H9 (cell line): ENCODE measurements at regions not wholly inside any gene's neighbourhood (a gene's known extent, or its start where the extent isn't known, plus 50 kb on each side); places are given as distances from the start of the nearest gene placed in this dataset.

Experiments used
- DNase-seq: peaks from one replicate; pipeline ENCODE4 v3.0.0-alpha.2; 2017
- H2AFZ ChIP-seq: one replicate; pipeline ENCODE4 v1.6.1; 2013; ENCODE audit warnings: mild to moderate bottlenecking, low read length, control low read depth, moderate library complexity
- H2AK5ac ChIP-seq: 2 replicates; pipeline ENCODE4 v1.6.1; 2013; ENCODE audit warnings: low read length, control low read depth, mixed read lengths; ENCODE audit not compliant: insufficient read length
- H2BK120ac ChIP-seq: one replicate; pipeline ENCODE4 v1.6.1; 2013; ENCODE audit warnings: low read depth, mild to moderate bottlenecking, low read length, control low read depth, inconsistent platforms; ENCODE audit not compliant: poor library complexity, severe bottlenecking
- H2BK12ac ChIP-seq: 2 replicates; pipeline ENCODE4 v1.6.1; 2013; ENCODE audit warnings: low read length, control low read depth, mixed read lengths, low read depth; ENCODE audit not compliant: insufficient read length
- H2BK15ac ChIP-seq: 2 replicates; pipeline ENCODE4 v1.6.1; 2013; ENCODE audit warnings: low read depth, low read length, control low read depth
- H2BK20ac ChIP-seq: one replicate; pipeline ENCODE4 v1.6.1; 2013; ENCODE audit warnings: low read depth, mild to moderate bottlenecking, low read length, control low read depth, inconsistent platforms; ENCODE audit not compliant: poor library complexity, severe bottlenecking
- H2BK5ac ChIP-seq: 2 replicates; pipeline ENCODE4 v1.6.1; 2013; ENCODE audit warnings: low read length, control low read depth, mixed read lengths; ENCODE audit not compliant: insufficient read length
- H3K14ac ChIP-seq: 2 replicates; pipeline ENCODE4 v1.6.1; 2013; ENCODE audit warnings: low read length, control low read depth; ENCODE audit not compliant: insufficient read depth
- H3K18ac ChIP-seq: 2 replicates; pipeline ENCODE4 v1.6.1; 2013; ENCODE audit warnings: low read depth, mild to moderate bottlenecking, mixed read lengths, low read length, control low read depth; ENCODE audit not compliant: insufficient read length
- H3K23ac ChIP-seq: 2 replicates; pipeline ENCODE4 v1.6.1; 2013; ENCODE audit warnings: low read length, control low read depth, mixed read lengths, low read depth; ENCODE audit not compliant: insufficient read length
- H3K23me2 ChIP-seq: 2 replicates; pipeline ENCODE4 v1.6.1; 2013; ENCODE audit warnings: low read depth, mild to moderate bottlenecking, mixed read lengths, low read length, control low read depth; ENCODE audit not compliant: insufficient read length, poor library complexity, severe bottlenecking
- H3K27ac ChIP-seq: 2 replicates; pipeline ENCODE4 v1.5.1; 2013; ENCODE audit warnings: low read length, control low read depth, mixed read lengths, low read depth; ENCODE audit not compliant: insufficient read length
- H3K27me3 ChIP-seq: 2 replicates; pipeline ENCODE4 v1.6.1; 2013; ENCODE audit warnings: low read length, control low read depth, inconsistent platforms; ENCODE audit not compliant: insufficient read depth
- H3K4ac ChIP-seq: 2 replicates; pipeline ENCODE4 v1.6.1; 2013; ENCODE audit warnings: low read depth, mild to moderate bottlenecking, control low read depth, inconsistent platforms, low read length, moderate library complexity
- H3K4me1 ChIP-seq: 2 replicates; pipeline ENCODE4 v1.6.1; 2013; ENCODE audit warnings: low read length, control low read depth, inconsistent platforms; ENCODE audit not compliant: insufficient read depth
- H3K4me2 ChIP-seq: 2 replicates; pipeline ENCODE4 v1.6.1; 2013; ENCODE audit warnings: low read length, control low read depth, mixed read lengths; ENCODE audit not compliant: insufficient read length, insufficient read depth
- H3K56ac ChIP-seq: 2 replicates; pipeline ENCODE4 v1.6.1; 2013; ENCODE audit warnings: low read depth, mild to moderate bottlenecking, mixed read lengths, low read length, control low read depth; ENCODE audit not compliant: insufficient read length
- H3K79me1 ChIP-seq: 2 replicates; pipeline ENCODE4 v1.6.1; 2013; ENCODE audit warnings: low read depth, mild to moderate bottlenecking, moderate library complexity, low read length, control low read depth, inconsistent platforms; ENCODE audit not compliant: insufficient read depth, poor library complexity, severe bottlenecking
- H3K79me2 ChIP-seq: 2 replicates; pipeline ENCODE4 v1.6.1; 2013; ENCODE audit warnings: low read length, control low read depth, inconsistent platforms; ENCODE audit not compliant: insufficient read depth
- H3K9ac ChIP-seq: 2 replicates; pipeline ENCODE4 v1.6.1; 2013; ENCODE audit warnings: low read length, control low read depth, mixed read lengths; ENCODE audit not compliant: insufficient read length; ENCODE audit errors: extremely low read depth
- H3K9me3 ChIP-seq: one replicate; pipeline ENCODE4 v1.6.1; 2013; ENCODE audit warnings: low read depth, low read length, inconsistent platforms; ENCODE audit not compliant: control insufficient read depth
- H3T11ph ChIP-seq: one replicate; pipeline ENCODE4 v1.6.1; 2013; ENCODE audit warnings: mild to moderate bottlenecking, low read length, control low read depth, inconsistent platforms
- H4K20me1 ChIP-seq: one replicate; pipeline ENCODE4 v1.6.1; 2013; ENCODE audit not compliant: control insufficient read depth, insufficient read length, insufficient read depth
- H4K5ac ChIP-seq: 2 replicates; pipeline ENCODE4 v1.6.1; 2013; ENCODE audit warnings: low read depth, mild to moderate bottlenecking, mixed read lengths, low read length, control low read depth; ENCODE audit not compliant: insufficient read length
- H4K8ac ChIP-seq: replicated peaks from 2 replicates; pipeline ENCODE4 v1.6.1; 2013; ENCODE audit warnings: low read length, control low read depth, mixed read lengths, low read depth; ENCODE audit not compliant: insufficient read length
- H4K91ac ChIP-seq: 2 replicates; pipeline ENCODE4 v1.6.1; 2013; ENCODE audit warnings: low read depth, mild to moderate bottlenecking, moderate library complexity, mixed read lengths, low read length, control low read depth; ENCODE audit not compliant: insufficient read length
- H3K27ac Mint-ChIP-seq, 3 experiments: 2 replicates in 2 of 3; 3 replicates in 1 of 3; pipeline ENCODE4 v1.8.0; 2020 to 2021; ENCODE audit warnings: mixed read lengths in 3 of 3, mild to moderate bottlenecking in 1 of 3, moderate library complexity in 1 of 3
- H3K27me3 Mint-ChIP-seq: 2 replicates; pipeline ENCODE4 v1.8.0; 2021; ENCODE audit warnings: low read depth, mild to moderate bottlenecking, moderate library complexity, mixed read lengths
- H3K36me3 Mint-ChIP-seq, 3 experiments: 2 replicates in 2 of 3; 3 replicates in 1 of 3; pipeline ENCODE4 v1.8.0; 2020 to 2021; ENCODE audit warnings: low read depth in 3 of 3, mixed read lengths in 3 of 3; ENCODE audit not compliant: insufficient read depth in 1 of 3
- H3K4me1 Mint-ChIP-seq, 2 experiments: 2 replicates each; pipeline ENCODE4 v1.8.0; 2020; ENCODE audit warnings: mixed read lengths in 2 of 2
- H3K4me3 Mint-ChIP-seq, 2 experiments: 2 replicates in 1 of 2; 3 replicates in 1 of 2; pipeline ENCODE4 v1.8.0; 2020 to 2021; ENCODE audit warnings: mild to moderate bottlenecking in 2 of 2, mixed read lengths in 2 of 2, moderate library complexity in 1 of 2
- H3K9me3 Mint-ChIP-seq, 2 experiments: 2 replicates in 1 of 2; 3 replicates in 1 of 2; pipeline ENCODE4 v1.8.0; 2020; ENCODE audit warnings: mild to moderate bottlenecking in 2 of 2, mixed read lengths in 2 of 2, moderate library complexity in 1 of 2
- WGBS: extraction: QIAGEN DNeasy Blood & Tissue Kit; methylation state at CpG from one replicate; pipeline ENCODE4 v1.1.7; 2013; ENCODE audit warnings: missing lambda C conversion rate, low lambda C conversion rate, mixed read lengths; ENCODE audit not compliant: insufficient read length; ENCODE audit errors: extremely low coverage; 5-methylcytosine and 5-hydroxymethylcytosine counted together
- TF ChIP-seq, protein P1 (sequence below): fragments of 200-600 bp; sonication (generic); conservative IDR thresholded peaks from 3 replicates; pipeline ENCODE4 v1.8.0; 2021; ENCODE audit warnings: antibody characterized with exemption, mild to moderate bottlenecking

DNA sequence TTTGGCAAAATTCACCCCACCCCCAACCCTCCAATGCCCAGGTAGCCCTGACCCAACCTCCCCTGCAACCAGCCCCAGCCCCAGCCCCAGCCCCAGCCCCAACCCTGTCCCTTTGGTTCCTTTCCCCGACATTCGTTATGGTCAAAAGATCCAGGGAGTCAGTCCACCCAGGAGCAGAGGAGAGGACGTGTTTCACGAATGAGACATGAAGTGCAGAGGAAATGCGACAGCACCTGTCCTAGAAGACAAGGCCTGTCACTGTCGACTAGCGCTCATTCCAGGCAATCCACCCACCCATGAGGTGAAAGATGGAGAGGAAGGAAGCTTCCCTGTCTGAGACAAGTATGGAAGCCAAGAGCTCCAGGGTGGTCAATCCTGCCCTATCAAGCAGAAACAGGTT, 485.0 kb downstream of the SPATA31A7 start:
- H2BK20ac ChIP-seq, result no peak overlapping the region
- WGBS, result no CpG with 5 or more reads among the region's 7 CpGs
- peaks cover 79 to 89% of the 10 kb centered on the region in 2 experiments for H3K9me3 Mint-ChIP-seq

More for the DNA sequence above, 485.0 kb downstream of the SPATA31A7 start:
- H3K4me1 ChIP-seq, result no peaks in the 10 kb centered on the region
- H3K9ac ChIP-seq, result no peak overlapping the region
- H4K20me1 ChIP-seq, result no peaks in the 10 kb centered on the region
- no peaks in the 10 kb centered on the region for H3K79me1 ChIP-seq
- H3K23me2 ChIP-seq, result no peaks in the 10 kb centered on the region
- H3K27ac Mint-ChIP-seq, result no peak overlapping the region
- H2BK120ac ChIP-seq, result no peak overlapping the region
- H3K23ac ChIP-seq, result no peak overlapping the region
- H3K4me3 Mint-ChIP-seq, result no peak overlapping the region
- H2BK12ac ChIP-seq, result no peak overlapping the region
- H2AK5ac ChIP-seq, result no peak overlapping the region
- H4K5ac ChIP-seq, result no peak overlapping the region
- no peak overlapping the region for H4K91ac ChIP-seq
- H3K4me1 Mint-ChIP-seq, result no peaks in the 10 kb centered on the region
- H3K9me3 ChIP-seq, result peaks cover 60% of the 10 kb centered on the region
- H2BK5ac ChIP-seq, result no peak overlapping the region
- no peaks in the 10 kb centered on the region for H3K79me2 ChIP-seq
- H3K56ac ChIP-seq, result no peak overlapping the region
- TF ChIP-seq, protein P1, sequence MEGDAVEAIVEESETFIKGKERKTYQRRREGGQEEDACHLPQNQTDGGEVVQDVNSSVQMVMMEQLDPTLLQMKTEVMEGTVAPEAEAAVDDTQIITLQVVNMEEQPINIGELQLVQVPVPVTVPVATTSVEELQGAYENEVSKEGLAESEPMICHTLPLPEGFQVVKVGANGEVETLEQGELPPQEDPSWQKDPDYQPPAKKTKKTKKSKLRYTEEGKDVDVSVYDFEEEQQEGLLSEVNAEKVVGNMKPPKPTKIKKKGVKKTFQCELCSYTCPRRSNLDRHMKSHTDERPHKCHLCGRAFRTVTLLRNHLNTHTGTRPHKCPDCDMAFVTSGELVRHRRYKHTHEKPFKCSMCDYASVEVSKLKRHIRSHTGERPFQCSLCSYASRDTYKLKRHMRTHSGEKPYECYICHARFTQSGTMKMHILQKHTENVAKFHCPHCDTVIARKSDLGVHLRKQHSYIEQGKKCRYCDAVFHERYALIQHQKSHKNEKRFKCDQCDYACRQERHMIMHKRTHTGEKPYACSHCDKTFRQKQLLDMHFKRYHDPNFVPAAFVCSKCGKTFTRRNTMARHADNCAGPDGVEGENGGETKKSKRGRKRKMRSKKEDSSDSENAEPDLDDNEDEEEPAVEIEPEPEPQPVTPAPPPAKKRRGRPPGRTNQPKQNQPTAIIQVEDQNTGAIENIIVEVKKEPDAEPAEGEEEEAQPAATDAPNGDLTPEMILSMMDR, result no peak
- no peak overlapping the region for H3K4ac ChIP-seq
- no peak for DNase-seq
- H2BK15ac ChIP-seq, result no peak overlapping the region
- H4K8ac ChIP-seq, result no peak overlapping the region
- H2AFZ ChIP-seq, result no peak overlapping the region
- no peak overlapping the region for H3K14ac ChIP-seq
- H3K27me3 ChIP-seq, result no peaks in the 10 kb centered on the region
- peaks cover 1% of the 10 kb centered on the region; the same call in 1 of the 2 replicates for H3K27me3 Mint-ChIP-seq
- peaks cover 14 to 22% (median 21%) of the 10 kb centered on the region in 3 experiments for H3K36me3 Mint-ChIP-seq
- H3K4me2 ChIP-seq, result no peak overlapping the region
- H3T11ph ChIP-seq, result no peak overlapping the region
- H3K18ac ChIP-seq, result no peak overlapping the region
- no peak overlapping the region for H3K27ac ChIP-seq
